Germinal center (tissue), 1 donor: ENCODE measurements at regions not wholly inside any gene's neighbourhood (a gene's known extent, or its start where the extent isn't known, plus 50 kb on each side); places are given as distances from the start of the nearest gene placed in this dataset.
"Not testable (repeated sequence)": the region's sequence is repeated elsewhere in the genome, so short reads cannot be mapped to it uniquely, and the experiment has no call there.

Source experiments
- DNase-seq: peaks from one replicate; pipeline ENCODE4 v3.0.0; 2012; ENCODE audit warnings: mixed read lengths, low spot score

- no peak for DNase-seq
Observed at GRCh38 chr3:18987862-18988447, 160.4 kb upstream of the KCNH8 start.

- no peak for DNase-seq
Observed at GRCh38 chr3:18987070-18987469, 161.2 kb upstream of the KCNH8 start.

- DNase-seq = no peak
Observed at GRCh38 chr3:18982920-18983319, 165.4 kb upstream of the KCNH8 start.

GRCh38 chr3:18976102-18976501, 172.2 kb upstream of the KCNH8 start:
- not testable (repeated sequence) for DNase-seq

- no peak for DNase-seq
Observed at GRCh38 chr3:18968120-18968519, 180.2 kb upstream of the KCNH8 start.

GRCh38 chr3:18965781-18966180, 182.5 kb upstream of the KCNH8 start:
- DNase-seq = no peak

- no peak for DNase-seq
Observed at GRCh38 chr3:18964640-18965039, 183.7 kb upstream of the KCNH8 start.

- DNase-seq = no peak
Observed at GRCh38 chr3:18951333-18951732, 197.0 kb upstream of the KCNH8 start.

GRCh38 chr3:18946524-18946923, 201.8 kb upstream of the KCNH8 start:
- DNase-seq = no peak

- DNase-seq = no peak
Observed at GRCh38 chr3:18937574-18937973, 210.7 kb upstream of the KCNH8 start.

GRCh38 chr3:18919158-18919557, 229.2 kb upstream of the KCNH8 start:
- no peak for DNase-seq

- no peak for DNase-seq
Observed at GRCh38 chr3:18917923-18918322, 230.4 kb upstream of the KCNH8 start.

GRCh38 chr3:18902081-18902793, 246.1 kb upstream of the KCNH8 start:
- DNase-seq = no peak

- no peak for DNase-seq
Observed at GRCh38 chr3:18901571-18901970, 246.7 kb upstream of the KCNH8 start.

GRCh38 chr3:18900994-18901393, 247.3 kb upstream of the KCNH8 start:
- DNase-seq = no peak

GRCh38 chr3:18898911-18899310, 249.4 kb upstream of the KCNH8 start:
- no peak for DNase-seq

GRCh38 chr3:18892756-18893155, 255.6 kb upstream of the KCNH8 start:
- no peak for DNase-seq

- no peak for DNase-seq
Observed at GRCh38 chr3:18892047-18892446, 256.3 kb upstream of the KCNH8 start.

- DNase-seq = no peak
Observed at GRCh38 chr3:18891641-18892040, 256.7 kb upstream of the KCNH8 start.

GRCh38 chr3:18890449-18890848, 257.9 kb upstream of the KCNH8 start:
- DNase-seq = no peak

GRCh38 chr3:18888819-18889218, 259.5 kb upstream of the KCNH8 start:
- DNase-seq = no peak

- no peak for DNase-seq
Observed at GRCh38 chr3:18888370-18888769, 259.9 kb upstream of the KCNH8 start.

- no peak for DNase-seq
Observed at GRCh38 chr3:18886331-18886730, 262.0 kb upstream of the KCNH8 start.

GRCh38 chr3:18885612-18886011, 262.7 kb upstream of the KCNH8 start:
- no peak for DNase-seq
